NCI-H748 (cell line): ENCODE measurements at regions not wholly inside any gene's neighbourhood (a gene's known extent, or its start where the extent isn't known, plus 50 kb on each side); places are given as distances from the start of the nearest gene placed in this dataset.
A peak's percentile ranks its signal among the peaks of the same experiment; 100 is the strongest.
"Not testable (repeated sequence)": the region's sequence is repeated elsewhere in the genome, so short reads cannot be mapped to it uniquely, and the experiment has no call there.

Experiments used
- DNase-seq: peaks from one replicate; lab custom pipeline; 2025; ENCODE audit not compliant: unreplicated experiment; lab: John Stamatoyannopoulos, UW

- no peak for DNase-seq
These were observed 243.1 kb downstream of the ARL4A start for GRCh38 chr7:12930534-12930933.

- DNase-seq = not testable (repeated sequence)
These were observed 244.0 kb downstream of the ARL4A start for GRCh38 chr7:12931465-12931864.

- DNase-seq = no peak
These were observed 252.3 kb downstream of the ARL4A start for GRCh38 chr7:12939694-12940093.

GRCh38 chr7:12941512-12941911, 254.1 kb downstream of the ARL4A start:
- no peak for DNase-seq

- DNase-seq = peak; percentile 49
These were observed 255.2 kb downstream of the ARL4A start for GRCh38 chr7:12942609-12943008.

GRCh38 chr7:12943781-12944180, 256.3 kb downstream of the ARL4A start:
- DNase-seq = no peak

GRCh38 chr7:12945901-12946300, 258.5 kb downstream of the ARL4A start:
- no peak for DNase-seq

GRCh38 chr7:12947465-12947864, 260.0 kb downstream of the ARL4A start:
- DNase-seq = no peak

GRCh38 chr7:12949060-12949931, 261.9 kb downstream of the ARL4A start:
- DNase-seq = peak; percentile 8

GRCh38 chr7:12951397-12951801, 264.0 kb downstream of the ARL4A start:
- no peak for DNase-seq

- DNase-seq = no peak
These were observed 267.1 kb downstream of the ARL4A start for GRCh38 chr7:12954380-12955033.

- no peak for DNase-seq
These were observed 270.1 kb downstream of the ARL4A start for GRCh38 chr7:12957487-12957886.

- no peak for DNase-seq
These were observed 274.6 kb downstream of the ARL4A start for GRCh38 chr7:12961910-12962480.

GRCh38 chr7:12963435-12963834, 276.0 kb downstream of the ARL4A start:
- no peak for DNase-seq

GRCh38 chr7:12964836-12965235, 277.4 kb downstream of the ARL4A start:
- no peak for DNase-seq

GRCh38 chr7:12965767-12966166, 278.3 kb downstream of the ARL4A start:
- DNase-seq = no peak

- no peak for DNase-seq
These were observed 279.9 kb downstream of the ARL4A start for GRCh38 chr7:12967322-12967721.

- no peak for DNase-seq
These were observed 281.5 kb downstream of the ARL4A start for GRCh38 chr7:12968836-12969422.

GRCh38 chr7:12970626-12971025, 283.2 kb downstream of the ARL4A start:
- no peak for DNase-seq

GRCh38 chr7:12974451-12975166, 287.2 kb downstream of the ARL4A start:
- no peak for DNase-seq

GRCh38 chr7:12975412-12975811, 288.0 kb downstream of the ARL4A start:
- DNase-seq = no peak
